ENCODE measurements at regions not wholly inside any gene's neighbourhood (a gene's known extent, or its start where the extent isn't known, plus 50 kb on each side); places are given as distances from the start of the nearest gene placed in this dataset.

DNA sequence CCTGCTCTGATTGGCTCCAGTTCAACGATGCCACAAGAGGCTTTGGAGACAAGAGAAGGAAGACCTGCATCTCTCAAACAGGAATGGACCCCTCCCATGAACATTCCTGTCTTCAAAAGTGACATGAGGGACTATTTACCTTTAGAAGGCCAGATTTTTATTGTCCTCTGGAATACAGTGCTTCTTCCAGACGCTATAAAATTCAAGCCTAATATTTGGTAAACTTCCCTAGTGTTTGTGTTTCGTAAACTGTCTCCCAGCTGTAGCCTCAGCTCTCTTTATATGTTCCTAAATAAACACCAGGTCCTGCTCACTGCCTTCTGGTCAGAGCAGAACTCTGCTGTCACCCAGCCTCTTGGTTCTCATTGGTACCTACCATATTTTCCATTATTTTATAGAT, 157.8 kb downstream of the CCDC34 start:
- TF ChIP-seq POLR2A (IDR thresholded peaks at IDR 0.05) (no peak), CTCF (IDR thresholded peaks at IDR 0.05) (no peak)

Measured in upper lobe of left lung (tissue), 4 donors.